HK-2 (cell line): ENCODE measurements at regions not wholly inside any gene's neighbourhood (a gene's known extent, or its start where the extent isn't known, plus 50 kb on each side); places are given as distances from the start of the nearest gene placed in this dataset.

ENCODE experiments used
- DNase-seq: peaks from one replicate; pipeline ENCODE4 v3.0.0-alpha.2; 2018; ENCODE audit not compliant: unreplicated experiment

DNA sequence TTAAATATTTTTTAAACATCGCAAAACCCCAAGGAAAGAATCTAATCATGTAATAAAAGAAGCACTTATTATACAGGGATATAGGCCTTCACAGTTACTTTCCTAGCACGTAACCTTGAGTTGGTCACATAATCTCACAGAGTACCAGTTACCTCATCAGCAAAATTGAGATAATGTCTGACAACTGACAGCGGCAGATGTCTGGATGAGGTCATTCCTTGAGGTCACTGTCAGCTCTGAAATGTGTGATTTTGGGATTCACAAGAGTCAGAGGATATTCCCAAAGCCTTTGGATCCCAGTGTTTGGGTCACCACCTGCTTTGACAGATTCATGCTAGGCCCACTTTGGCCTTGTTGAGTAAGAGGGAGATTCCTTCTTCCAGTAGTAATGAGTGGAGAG, 151.4 kb upstream of the SEMA6D start:
- DNase-seq = no peak

GRCh38 chr15:47566610-47567009, 150.7 kb upstream of the SEMA6D start:
- DNase-seq = no peak

DNA sequence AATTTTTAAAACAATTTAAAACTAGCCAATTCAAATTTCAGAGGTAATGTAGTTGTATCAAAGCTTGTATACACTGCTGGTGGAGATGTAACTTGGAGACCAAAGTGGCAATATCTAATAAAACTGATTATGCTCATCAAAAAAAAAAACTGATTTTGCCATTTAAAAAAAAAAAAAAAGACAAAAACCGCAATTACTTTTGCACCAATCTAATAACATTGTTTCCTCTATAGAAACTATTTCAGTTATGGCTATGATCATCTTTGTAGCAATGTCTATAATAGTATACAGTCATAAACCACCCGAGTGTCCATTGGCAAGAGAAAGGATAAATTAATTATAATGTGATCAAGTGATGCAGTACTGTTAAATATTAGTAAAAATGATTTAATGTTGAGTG, 149.3 kb upstream of the SEMA6D start:
- DNase-seq = no peak

GRCh38 chr15:47570044-47570443, 147.3 kb upstream of the SEMA6D start:
- no peak for DNase-seq

DNA sequence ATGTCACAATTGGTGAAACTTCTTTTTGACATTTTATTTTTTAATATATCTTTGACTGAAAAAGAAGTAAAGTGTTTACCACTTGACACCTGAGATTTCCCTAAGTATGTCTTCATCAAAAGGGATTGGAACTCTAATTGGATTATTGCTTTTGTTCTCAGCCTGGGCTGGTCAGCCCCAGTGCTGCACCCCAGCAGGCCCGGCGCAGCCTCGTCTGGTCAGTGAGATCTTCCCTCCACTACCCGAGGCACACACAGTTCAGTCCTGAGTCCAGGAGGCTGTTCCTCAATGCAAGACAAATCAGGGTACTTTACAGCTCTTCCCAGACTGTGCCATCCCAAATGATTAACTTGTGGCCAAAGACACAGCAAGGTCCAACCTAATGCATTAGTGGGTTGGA, 146.9 kb upstream of the SEMA6D start:
- DNase-seq = no peak

GRCh38 chr15:47570881-47571640, 146.2 kb upstream of the SEMA6D start:
- no peak for DNase-seq

GRCh38 chr15:47573673-47574072, 143.6 kb upstream of the SEMA6D start:
- DNase-seq = no peak

DNA sequence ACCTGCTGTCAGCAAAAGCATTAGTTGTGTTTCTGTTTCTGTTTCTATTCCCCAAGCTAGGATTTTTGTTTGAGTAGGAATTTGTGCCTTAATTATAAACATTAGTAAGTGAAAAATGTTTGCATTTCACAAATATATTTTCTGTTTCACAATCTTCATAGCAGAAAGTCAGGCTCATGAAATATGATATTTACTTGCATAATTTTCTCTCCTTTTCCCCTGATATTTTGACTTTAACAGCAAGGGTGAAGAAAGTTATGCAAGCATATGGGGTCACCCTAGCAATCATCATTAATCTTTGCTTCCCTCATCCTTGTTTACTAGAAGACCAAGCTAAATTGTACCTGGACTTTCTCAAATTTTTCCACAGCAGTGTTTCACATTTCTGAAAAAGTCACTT, 140.3 kb upstream of the SEMA6D start:
- DNase-seq = no peak

DNA sequence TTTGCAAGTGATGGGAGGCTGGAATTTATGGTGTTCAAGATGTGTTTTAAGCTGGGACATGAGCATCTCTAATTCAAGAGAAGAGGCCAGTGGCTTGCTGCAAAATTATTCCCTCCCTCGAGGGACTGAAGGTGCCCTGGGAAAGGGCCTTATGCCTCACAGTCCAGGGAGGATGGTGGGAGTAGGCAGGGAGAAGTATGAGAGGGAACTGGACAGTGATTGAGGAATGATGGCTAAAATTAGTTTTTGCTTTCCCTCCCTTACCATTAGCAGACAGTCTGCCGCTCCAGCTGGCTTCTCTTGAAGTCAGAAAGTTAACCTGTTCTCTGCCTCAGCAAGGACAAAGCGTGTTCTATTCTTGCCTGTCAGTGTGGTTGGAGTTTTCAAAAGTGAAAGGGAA, 139.8 kb upstream of the SEMA6D start:
- no peak for DNase-seq

- DNase-seq = no peak
These were observed 135.1 kb upstream of the SEMA6D start for GRCh38 chr15:47582233-47582632.

GRCh38 chr15:47584316-47584715, 133.0 kb upstream of the SEMA6D start:
- DNase-seq = no peak

GRCh38 chr15:47586653-47587224, 130.6 kb upstream of the SEMA6D start:
- no peak for DNase-seq

DNA sequence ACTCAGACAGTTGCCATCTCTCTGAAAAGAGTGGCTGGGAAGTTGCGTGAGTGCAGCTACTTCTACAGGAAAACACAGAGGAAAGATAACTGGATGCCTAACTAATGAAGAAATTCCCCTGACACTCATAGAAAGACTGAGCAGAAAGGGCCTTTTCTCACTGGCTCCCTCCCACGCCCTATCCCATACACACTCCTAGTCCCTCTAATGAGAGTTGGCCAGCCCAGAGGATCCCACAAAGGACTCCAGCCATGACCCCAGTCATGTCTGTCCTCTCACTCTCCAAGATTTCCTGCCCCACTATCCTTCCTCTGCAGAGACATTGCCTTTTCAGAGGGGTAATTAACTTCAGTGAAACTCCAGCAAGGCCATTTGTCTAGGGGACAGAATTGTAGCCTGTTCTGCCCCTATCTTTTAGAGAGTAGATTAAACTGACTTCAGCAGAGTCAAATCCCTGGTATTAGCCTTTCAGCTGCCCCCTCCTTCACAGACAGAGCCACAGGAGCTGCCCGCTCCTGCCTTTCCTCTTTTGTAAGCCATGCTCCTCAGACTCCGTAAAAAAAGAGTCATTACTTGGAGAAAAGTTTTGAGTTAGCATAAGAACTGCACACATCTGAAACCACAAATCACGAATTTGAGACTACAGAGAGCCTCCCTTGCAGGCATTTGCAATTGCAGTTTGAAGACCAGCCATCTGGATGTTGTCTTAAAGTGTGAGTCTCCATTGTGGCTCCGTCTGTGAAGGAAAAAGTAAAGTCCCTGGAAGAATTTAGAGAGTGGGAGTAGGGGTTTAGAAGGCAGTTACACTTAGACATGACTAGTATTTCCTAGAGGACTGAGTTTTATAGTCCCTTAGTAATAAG, 129.1 kb upstream of the SEMA6D start:
- no peak for DNase-seq

DNA sequence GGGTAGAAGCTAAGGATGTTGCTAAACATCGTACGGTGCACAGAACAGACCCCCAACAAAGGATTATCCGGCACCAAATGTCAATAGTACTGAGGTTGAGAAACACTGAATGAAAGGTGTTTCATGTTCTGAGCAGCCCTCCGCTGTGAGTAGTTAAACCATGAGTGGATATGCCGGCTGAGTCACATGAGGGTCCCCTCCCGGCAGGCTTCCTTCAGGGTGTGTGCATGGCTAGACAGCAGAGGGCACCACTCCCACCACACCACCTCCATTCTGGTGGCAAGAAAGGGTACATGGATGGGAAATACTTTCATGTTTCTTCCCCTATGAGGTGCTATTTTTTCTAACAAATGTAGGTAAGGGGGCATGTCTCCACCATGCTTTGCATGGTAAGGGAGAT, 128.3 kb upstream of the SEMA6D start:
- no peak for DNase-seq

- no peak for DNase-seq
These were observed 118.3 kb upstream of the SEMA6D start for GRCh38 chr15:47598996-47599395.

DNA sequence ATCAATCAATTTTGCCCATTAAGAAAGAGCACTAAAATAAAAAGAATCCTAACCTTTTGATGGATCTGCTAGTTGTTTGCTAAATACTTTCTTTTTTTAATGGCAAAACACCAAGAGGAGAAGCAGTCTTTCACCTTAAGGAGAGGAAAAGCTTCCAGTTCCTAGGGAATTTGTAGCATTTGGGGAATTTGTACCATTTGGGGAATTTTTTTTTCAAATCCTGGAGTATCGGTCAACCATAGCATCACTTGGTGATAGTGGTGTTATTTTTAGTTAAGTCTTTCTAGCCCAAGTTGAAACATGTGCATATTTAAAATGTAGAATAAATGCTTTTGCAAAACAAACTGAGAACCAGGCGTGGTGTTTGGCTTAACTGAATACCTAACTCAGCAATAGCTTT, 117.5 kb upstream of the SEMA6D start:
- DNase-seq = no peak

GRCh38 chr15:47602121-47602520, 115.2 kb upstream of the SEMA6D start:
- no peak for DNase-seq

DNA sequence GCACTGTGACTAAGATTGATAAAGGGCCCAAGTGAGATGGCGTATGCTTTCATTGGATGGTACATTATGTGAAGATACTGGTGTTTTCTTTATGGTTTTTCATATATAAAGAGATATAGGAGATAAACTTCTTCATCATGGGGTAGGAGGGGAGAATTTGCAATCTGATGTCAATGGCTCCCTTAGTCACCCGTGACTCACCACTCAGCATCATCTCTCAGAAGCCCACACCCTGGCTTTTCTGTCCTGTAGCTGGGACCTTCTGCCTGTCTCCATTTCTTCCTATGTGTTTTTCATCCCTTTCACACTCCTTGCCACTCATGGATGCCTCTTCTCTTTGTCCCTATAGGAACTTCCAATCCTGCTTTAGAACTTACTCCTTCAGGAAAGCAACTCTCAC, 114.3 kb upstream of the SEMA6D start:
- DNase-seq = no peak

- DNase-seq = no peak
These were observed 109.6 kb upstream of the SEMA6D start for GRCh38 chr15:47607695-47608094.

DNA sequence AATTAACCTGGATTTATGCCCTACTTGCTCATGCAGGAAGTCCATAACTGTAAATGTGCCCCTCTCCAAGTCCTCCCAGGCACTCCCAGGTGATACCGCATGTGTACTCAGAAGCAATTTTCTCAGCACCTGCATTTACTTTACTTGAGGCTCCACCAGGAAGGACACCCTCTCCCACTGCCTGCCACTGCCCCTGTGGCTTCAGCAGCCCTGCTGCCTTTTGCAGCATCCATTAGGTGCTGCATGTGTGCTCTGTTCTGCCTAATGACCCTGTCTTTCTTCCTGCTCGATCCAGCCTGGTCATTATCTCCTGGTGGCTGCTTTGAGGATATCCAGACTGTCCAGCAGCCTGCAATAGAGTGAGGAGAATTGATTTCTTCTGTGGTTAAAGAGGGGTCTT, 107.6 kb upstream of the SEMA6D start:
- no peak for DNase-seq

DNA sequence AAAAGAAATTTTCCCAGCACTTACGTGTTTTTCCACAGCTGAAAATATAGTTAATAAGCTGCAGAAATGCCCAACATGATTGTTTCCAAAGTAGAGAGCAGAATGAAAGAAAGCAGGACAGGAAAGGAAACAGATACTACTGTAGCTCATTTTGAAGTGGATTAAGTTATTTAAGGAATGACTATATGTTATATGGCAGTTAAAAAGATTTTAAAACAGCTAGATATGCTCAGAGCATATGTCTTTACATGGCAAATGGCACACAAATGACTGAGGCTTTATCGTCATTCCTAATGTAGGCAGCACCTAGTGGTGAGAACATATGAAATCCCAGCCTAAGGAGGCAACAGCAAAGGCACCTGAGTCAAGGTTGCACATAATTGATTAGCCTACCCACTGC, 106.6 kb upstream of the SEMA6D start:
- no peak for DNase-seq

DNA sequence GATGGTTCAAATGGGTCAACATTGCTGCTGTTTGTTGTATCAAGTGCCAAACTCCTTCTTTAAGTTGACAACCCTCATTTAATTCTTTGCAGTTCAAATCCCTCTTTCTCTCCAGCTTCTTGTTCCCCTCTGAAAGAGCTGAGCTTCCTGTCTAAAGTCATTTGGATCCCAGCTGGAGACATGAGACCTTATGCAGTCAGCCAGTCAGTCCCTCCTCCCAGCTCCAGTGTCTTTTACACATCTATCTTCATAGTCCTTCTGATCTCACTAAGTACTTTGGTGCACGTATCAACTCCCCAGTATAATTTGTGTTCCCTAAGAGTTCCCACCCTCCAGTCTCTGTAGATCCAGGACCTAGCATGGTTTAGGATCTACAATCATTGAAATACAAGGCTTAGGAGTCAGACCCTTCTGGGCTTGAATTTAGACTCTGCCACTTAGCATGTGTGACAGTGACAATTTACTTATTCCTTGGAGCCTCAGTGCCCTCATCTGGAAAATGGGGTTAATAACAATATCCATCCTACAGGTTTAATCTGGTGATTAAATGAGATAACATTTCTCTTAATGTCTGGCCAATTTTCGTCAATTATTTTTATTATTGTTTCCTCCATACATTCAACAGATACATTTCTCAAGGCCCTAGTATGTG, 102.8 kb upstream of the SEMA6D start:
- no peak for DNase-seq
